Peyer's patch (tissue), 4 donors: ENCODE measurements at regions not wholly inside any gene's neighbourhood (a gene's known extent, or its start where the extent isn't known, plus 50 kb on each side); places are given as distances from the start of the nearest gene placed in this dataset.

Experiments
- POLR2A ChIP-seq, 2 donors: fragments of 450-650 bp; IDR thresholded peaks; one replicate each; pipeline ENCODE4 v1.5.1; 2017; ENCODE audit warnings: antibody characterized with exemption in 2 of 2, mild to moderate bottlenecking in 2 of 2, moderate library complexity in 2 of 2
- TF ChIP-seq, protein P1 (sequence below), 6 experiments: fragments of 450-650 bp in 4 of 6; fragments of 200-600 bp in 2 of 6; sonication (generic) in 1 of 6; IDR thresholded peaks; one replicate each; pipeline ENCODE4 v1.5.1; 2017 to 2019; ENCODE audit warnings: antibody characterized with exemption in 6 of 6, mild to moderate bottlenecking in 3 of 6, moderate library complexity in 1 of 6

DNA sequence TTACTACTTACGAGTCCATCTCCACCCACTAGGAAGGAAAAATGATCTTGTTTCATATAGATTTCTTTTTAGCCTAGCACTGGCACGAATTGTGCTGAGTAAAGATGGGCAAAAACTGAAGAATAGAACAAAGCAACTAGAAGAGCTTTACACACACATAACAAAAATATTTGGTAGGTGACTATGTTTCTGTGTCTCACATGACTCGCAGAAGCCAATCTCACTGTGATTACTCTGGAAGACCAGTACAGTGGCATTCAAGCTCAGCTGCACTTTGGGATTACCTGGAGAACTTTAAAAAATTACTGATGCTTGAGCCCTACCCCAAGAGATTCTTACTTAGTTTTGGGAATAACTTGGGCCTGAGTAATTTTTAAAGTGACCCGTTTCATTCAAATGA lies 378.7 kb downstream of the METTL4 start:
- no peak for TF ChIP-seq POLR2A (IDR thresholded peaks at IDR 0.05)
- TF ChIP-seq, protein P1, sequence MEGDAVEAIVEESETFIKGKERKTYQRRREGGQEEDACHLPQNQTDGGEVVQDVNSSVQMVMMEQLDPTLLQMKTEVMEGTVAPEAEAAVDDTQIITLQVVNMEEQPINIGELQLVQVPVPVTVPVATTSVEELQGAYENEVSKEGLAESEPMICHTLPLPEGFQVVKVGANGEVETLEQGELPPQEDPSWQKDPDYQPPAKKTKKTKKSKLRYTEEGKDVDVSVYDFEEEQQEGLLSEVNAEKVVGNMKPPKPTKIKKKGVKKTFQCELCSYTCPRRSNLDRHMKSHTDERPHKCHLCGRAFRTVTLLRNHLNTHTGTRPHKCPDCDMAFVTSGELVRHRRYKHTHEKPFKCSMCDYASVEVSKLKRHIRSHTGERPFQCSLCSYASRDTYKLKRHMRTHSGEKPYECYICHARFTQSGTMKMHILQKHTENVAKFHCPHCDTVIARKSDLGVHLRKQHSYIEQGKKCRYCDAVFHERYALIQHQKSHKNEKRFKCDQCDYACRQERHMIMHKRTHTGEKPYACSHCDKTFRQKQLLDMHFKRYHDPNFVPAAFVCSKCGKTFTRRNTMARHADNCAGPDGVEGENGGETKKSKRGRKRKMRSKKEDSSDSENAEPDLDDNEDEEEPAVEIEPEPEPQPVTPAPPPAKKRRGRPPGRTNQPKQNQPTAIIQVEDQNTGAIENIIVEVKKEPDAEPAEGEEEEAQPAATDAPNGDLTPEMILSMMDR (IDR thresholded peaks at IDR 0.05) = no peak
